SK-N-SH treated with all-trans-retinoic acid at 6 μM for 48 hours (cell line): ENCODE measurements at regions not wholly inside any gene's neighbourhood (a gene's known extent, or its start where the extent isn't known, plus 50 kb on each side); places are given as distances from the start of the nearest gene placed in this dataset.

Experiments used
- ATAC-seq: fragments of 200-7000 bp; cut with Tn5 transposase; 3 replicates; pipeline ENCODE4 v1.9.1; 2020; ENCODE audit warnings: mild to moderate bottlenecking, moderate library complexity
- ARNTL ChIP-seq: fragments of 450-650 bp; formaldehyde crosslinking; IDR thresholded peaks from 2 replicates; pipeline ENCODE4 v1.5.0; 2020; ENCODE audit warnings: low read depth, mild to moderate bottlenecking, moderate library complexity, borderline replicate concordance
- CREB5 ChIP-seq: fragments of 250-450 bp; sonication (Bioruptor Pico); IDR thresholded peaks from 2 replicates; pipeline ENCODE4 v1.5.1; 2020; ENCODE audit warnings: low read depth, mild to moderate bottlenecking, moderate library complexity
- CSDC2 ChIP-seq: fragments of 250-450 bp; sonication (Bioruptor Pico); IDR thresholded peaks from 2 replicates; pipeline ENCODE4 v1.5.0; 2020; ENCODE audit warnings: mild to moderate bottlenecking, moderate library complexity
- CSRNP3 ChIP-seq: fragments of 250-450 bp; sonication (Bioruptor Pico); IDR thresholded peaks from 2 replicates; pipeline ENCODE4 v1.5.1; 2021; ENCODE audit warnings: mild to moderate bottlenecking, moderate library complexity
- ESRRG ChIP-seq: fragments of 250-450 bp; sonication (Bioruptor Pico); IDR thresholded peaks from 2 replicates; pipeline ENCODE4 v1.6.1; 2021; ENCODE audit warnings: mild to moderate bottlenecking
- GLIS3 ChIP-seq: fragments of 250-450 bp; sonication (Bioruptor Pico); IDR thresholded peaks from 2 replicates; pipeline ENCODE4 v1.5.0; 2020; ENCODE audit warnings: mild to moderate bottlenecking, moderate library complexity
- ISL1 ChIP-seq: fragments of 250-450 bp; sonication (Bioruptor Pico); IDR thresholded peaks from 2 replicates; pipeline ENCODE4 v2.1.2; 2022; ENCODE audit warnings: mild to moderate bottlenecking, moderate library complexity
- OSR1 ChIP-seq: fragments of 250-450 bp; sonication (Bioruptor Pico); IDR thresholded peaks from 2 replicates; pipeline ENCODE4 v1.8.0; 2022; ENCODE audit warnings: moderate library complexity, mild to moderate bottlenecking, inconsistent platforms
- PATZ1 ChIP-seq: fragments of 250-450 bp; sonication (Bioruptor Pico); IDR thresholded peaks from 2 replicates; pipeline ENCODE4 v1.8.0; 2020; ENCODE audit warnings: mild to moderate bottlenecking, moderate library complexity, borderline replicate concordance
- POU6F1 ChIP-seq: fragments of 250-450 bp; sonication (Bioruptor Pico); IDR thresholded peaks from 2 replicates; pipeline ENCODE4 v1.8.0; 2021; ENCODE audit warnings: low read depth, mild to moderate bottlenecking, moderate library complexity, borderline replicate concordance
- RARB ChIP-seq: fragments of 250-450 bp; sonication (Bioruptor Pico); IDR thresholded peaks from 2 replicates; pipeline ENCODE4 v1.8.0; 2021; ENCODE audit warnings: mild to moderate bottlenecking, moderate library complexity
- SNAI2 ChIP-seq: fragments of 250-450 bp; sonication (Bioruptor Pico); IDR thresholded peaks from 2 replicates; pipeline ENCODE4 v1.5.0; 2020; ENCODE audit warnings: mild to moderate bottlenecking, moderate library complexity
- TCF4 ChIP-seq: fragments of 250-450 bp; sonication (Bioruptor Pico); IDR thresholded peaks from 2 replicates; pipeline ENCODE4 v1.8.0; 2021; ENCODE audit warnings: mild to moderate bottlenecking, moderate library complexity, borderline replicate concordance
- TSHZ2 ChIP-seq: fragments of 250-450 bp; sonication (Bioruptor Pico); IDR thresholded peaks from 2 replicates; pipeline ENCODE4 v1.5.0; 2020; ENCODE audit warnings: mild to moderate bottlenecking, moderate library complexity
- ZC3H10 ChIP-seq: fragments of 250-450 bp; sonication (Bioruptor Pico); IDR thresholded peaks from 2 replicates; pipeline ENCODE4 v1.5.1; 2021; ENCODE audit warnings: mild to moderate bottlenecking, moderate library complexity
- ZFP3 ChIP-seq: fragments of 250-450 bp; sonication (Bioruptor Pico); IDR thresholded peaks from 2 replicates; pipeline ENCODE4 v1.5.0; 2020; ENCODE audit warnings: mild to moderate bottlenecking, moderate library complexity
- ZNF8 ChIP-seq: fragments of 450-650 bp; formaldehyde crosslinking; IDR thresholded peaks from 2 replicates; pipeline ENCODE4 v1.5.0; 2020; ENCODE audit warnings: mild to moderate bottlenecking, moderate library complexity

- no peak for ATAC-seq
- no peak for TF ChIP-seq GLIS3 (CRISPR knock-in tag)
- no peak for TF ChIP-seq TSHZ2 (CRISPR knock-in tag)
- no peak for TF ChIP-seq ZC3H10
- no peak for TF ChIP-seq OSR1
- TF ChIP-seq RARB (CRISPR knock-in tag), result no peak
- TF ChIP-seq ZNF8 (CRISPR knock-in tag), result no peak
- TF ChIP-seq ARNTL, result no peak
- TF ChIP-seq PATZ1 (CRISPR knock-in tag), result no peak
- TF ChIP-seq ISL1, result no peak
- TF ChIP-seq TCF4 (CRISPR knock-in tag), result no peak
- no peak for TF ChIP-seq POU6F1
- no peak for TF ChIP-seq CREB5 (CRISPR knock-in tag)
- no peak for TF ChIP-seq CSRNP3
- TF ChIP-seq CSDC2 (CRISPR knock-in tag), result no peak
- TF ChIP-seq ZFP3 (CRISPR knock-in tag), result no peak
- no peak for TF ChIP-seq ESRRG (CRISPR knock-in tag)
These were observed 184.0 kb upstream of the ADO start for GRCh38 chr10:62620491-62620890.

GRCh38 chr10:62623223-62623622, 181.3 kb upstream of the ADO start:
- TF ChIP-seq TSHZ2 (CRISPR knock-in tag) (no peak), TCF4 (CRISPR knock-in tag) (no peak), ISL1 (no peak), ZC3H10 (no peak), ZFP3 (CRISPR knock-in tag) (no peak), CREB5 (CRISPR knock-in tag) (no peak)
- ATAC-seq, result no peak

GRCh38 chr10:62625484-62625883, 179.0 kb upstream of the ADO start:
- ATAC-seq, result no peak
- TF ChIP-seq SNAI2 (CRISPR knock-in tag), result no peak
- no peak for TF ChIP-seq CSRNP3
- TF ChIP-seq ESRRG (CRISPR knock-in tag), result no peak
- TF ChIP-seq PATZ1 (CRISPR knock-in tag), result no peak
- TF ChIP-seq GLIS3 (CRISPR knock-in tag), result no peak
